H1 (cell line): ENCODE measurements at regions not wholly inside any gene's neighbourhood (a gene's known extent, or its start where the extent isn't known, plus 50 kb on each side); places are given as distances from the start of the nearest gene placed in this dataset.

Experiments
- CTCF ChIA-PET: fragments of 300-600 bp; sonication (Branson Sonifier 250); formaldehyde crosslinking; loops from one replicate; lab custom pipeline; 2021; ENCODE audit not compliant: partially characterized antibody; lab: Charles Lee
- POLR2A ChIA-PET: fragments of 300-600 bp; sonication (Branson Sonifier 250); formaldehyde crosslinking; loops from one replicate; lab custom pipeline; 2021; ENCODE audit warnings: inconsistent platforms; ENCODE audit not compliant: partially characterized antibody; lab: Charles Lee
- DNase-seq, 2 experiments: peaks; one replicate each; pipeline versions ENCODE4 v3.0.0 to v3.0.0-alpha.2; 2010 to 2022; ENCODE audit warnings: low spot score in 2 of 2, low read depth in 1 of 2, mixed read lengths in 1 of 2
- FAIRE-seq: peaks from 2 replicates; lab custom pipeline; 2011; peaks lifted over from hg19 to GRCh38; lab: Jason Lieb, UNC
- H2AFZ ChIP-seq: 2 replicates; pipeline ENCODE4 v1.8.1; 2012; ENCODE audit warnings: low read length, inconsistent platforms
- H2AK5ac ChIP-seq: 2 replicates; pipeline ENCODE4 v1.6.1; 2013; ENCODE audit warnings: low read depth, low read length
- H2BK120ac ChIP-seq: replicated peaks from 2 replicates; pipeline ENCODE3; 2013; ENCODE audit warnings: low read depth, low read length, inconsistent platforms
- H2BK12ac ChIP-seq: 2 replicates; pipeline ENCODE4 v1.6.1; 2013; ENCODE audit warnings: low read depth, low read length
- H2BK15ac ChIP-seq: 2 replicates; pipeline ENCODE4 v1.6.1; 2013; ENCODE audit warnings: low read length
- H2BK20ac ChIP-seq: 2 replicates; pipeline ENCODE4 v1.6.1; 2013; ENCODE audit warnings: low read length
- H2BK5ac ChIP-seq: 2 replicates; pipeline ENCODE4 v1.6.1; 2013; ENCODE audit warnings: low read depth, low read length
- H3K14ac ChIP-seq: 2 replicates; pipeline ENCODE4 v1.6.1; 2013; ENCODE audit warnings: inconsistent platforms; ENCODE audit not compliant: insufficient read length
- H3K18ac ChIP-seq: 2 replicates; pipeline ENCODE4 v1.6.1; 2013; ENCODE audit warnings: low read length; ENCODE audit errors: extremely low read depth
- H3K23ac ChIP-seq: 2 replicates; pipeline ENCODE4 v1.6.1; 2013; ENCODE audit warnings: inconsistent platforms; ENCODE audit not compliant: insufficient read length
- H3K23me2 ChIP-seq: 2 replicates; pipeline ENCODE4 v1.6.1; 2013; ENCODE audit warnings: low read depth, low read length
- H3K27ac ChIP-seq: 2 replicates; pipeline ENCODE4 v1.6.1; 2011; ENCODE audit warnings: low read depth, low read length, inconsistent platforms
- H3K27me3 ChIP-seq, 4 experiments: replicated peaks in 1 of 4; 1 replicate in 1 of 4; 2 replicates in 3 of 4; pipeline versions ENCODE4 v1.6.1 to v1.8.1; 2011 to 2013; ENCODE audit warnings: low read length in 3 of 4, mild to moderate bottlenecking in 3 of 4, inconsistent platforms in 2 of 4, mixed read lengths in 2 of 4, moderate library complexity in 1 of 4; ENCODE audit not compliant: control insufficient read depth in 3 of 4, insufficient read depth in 3 of 4; ENCODE audit errors: extremely low read depth in 1 of 4
- H3K36me3 ChIP-seq, 4 experiments: 2 replicates each; pipeline versions ENCODE4 v1.6.1 to v1.8.1; 2011 to 2013; ENCODE audit warnings: mild to moderate bottlenecking in 4 of 4, low read length in 3 of 4, moderate library complexity in 2 of 4, control low read depth in 1 of 4, inconsistent platforms in 1 of 4; ENCODE audit not compliant: insufficient read depth in 4 of 4, control insufficient read depth in 2 of 4
- H3K4ac ChIP-seq: replicated peaks from 2 replicates; pipeline ENCODE3; 2013; ENCODE audit warnings: low read length, low read depth, mixed read lengths, inconsistent platforms; ENCODE audit not compliant: insufficient read length
- H3K4me1 ChIP-seq, 4 experiments: replicated peaks in 1 of 4; 1 replicate in 1 of 4; 2 replicates in 3 of 4; pipeline versions ENCODE4 v1.6.1 to v1.8.1; 2011 to 2013; ENCODE audit warnings: low read length in 3 of 4, inconsistent platforms in 2 of 4, mixed read lengths in 1 of 4; ENCODE audit not compliant: insufficient read depth in 4 of 4, control insufficient read depth in 3 of 4
- H3K4me2 ChIP-seq, 2 experiments: 2 replicates each; pipeline versions ENCODE4 v1.6.1 to v1.8.1; 2011 to 2013; ENCODE audit warnings: low read depth in 2 of 2, low read length in 2 of 2, control low read depth in 1 of 2, inconsistent platforms in 1 of 2, mild to moderate bottlenecking in 1 of 2; ENCODE audit not compliant: insufficient read depth in 1 of 2
- H3K4me3 ChIP-seq, 4 experiments: fragments of 200-600, 300-600 bp in 1 of 4; sonication (generic), shearing (Covaris generic), sonication (Bioruptor Twin) in 1 of 4; 2 replicates each; pipeline versions ENCODE4 v1.5.1 to v1.8.1; 2011 to 2016; ENCODE audit warnings: low read length in 4 of 4, low read depth in 3 of 4, control low read depth in 2 of 4, inconsistent platforms in 2 of 4, mild to moderate bottlenecking in 2 of 4, mixed read lengths in 1 of 4, moderate library complexity in 1 of 4; ENCODE audit not compliant: insufficient read depth in 2 of 4; ENCODE audit errors: extremely low read depth in 1 of 4
- H3K56ac ChIP-seq: replicated peaks from 2 replicates; pipeline ENCODE3; 2013; ENCODE audit warnings: low read depth, mild to moderate bottlenecking, mixed read lengths, low read length, inconsistent platforms; ENCODE audit not compliant: insufficient read length
- H3K79me1 ChIP-seq: 2 replicates; pipeline ENCODE4 v1.6.1; 2013; ENCODE audit warnings: low read depth, low read length, control low read depth
- H3K79me2 ChIP-seq, 2 experiments: 2 replicates each; pipeline versions ENCODE4 v1.6.1 to v1.8.1; 2012 to 2013; ENCODE audit warnings: low read length in 2 of 2, mild to moderate bottlenecking in 2 of 2, inconsistent platforms in 1 of 2; ENCODE audit not compliant: insufficient read depth in 2 of 2, control insufficient read depth in 1 of 2
- H3K9ac ChIP-seq, 4 experiments: replicated peaks in 1 of 4; 1 replicate in 1 of 4; 2 replicates in 3 of 4; pipeline versions ENCODE4 v1.6.1 to v1.8.1; 2011 to 2013; ENCODE audit warnings: low read depth in 3 of 4, low read length in 3 of 4, control low read depth in 2 of 4, mild to moderate bottlenecking in 2 of 4, moderate library complexity in 2 of 4, inconsistent platforms in 1 of 4; ENCODE audit errors: extremely low read depth in 1 of 4
- H3K9me3 ChIP-seq, 2 experiments: 2 replicates each; pipeline versions ENCODE4 v1.6.1 to v1.8.1; 2012 to 2013; ENCODE audit warnings: mild to moderate bottlenecking in 2 of 2, moderate library complexity in 2 of 2, control low read depth in 1 of 2, inconsistent platforms in 1 of 2, low read depth in 1 of 2, low read length in 1 of 2, mixed read lengths in 1 of 2; ENCODE audit not compliant: insufficient read depth in 2 of 2
- H4K20me1 ChIP-seq, 2 experiments: replicated peaks in 1 of 2; 2 replicates each; pipeline versions ENCODE3 to v1.8.1; 2011 to 2013; ENCODE audit warnings: inconsistent platforms in 2 of 2, low read length in 2 of 2, mild to moderate bottlenecking in 1 of 2; ENCODE audit not compliant: insufficient read depth in 2 of 2, control insufficient read depth in 1 of 2
- H4K5ac ChIP-seq: 2 replicates; pipeline ENCODE4 v1.6.1; 2013; ENCODE audit warnings: low read length, low read depth, mixed read lengths, inconsistent platforms; ENCODE audit not compliant: insufficient read length
- H4K8ac ChIP-seq: 2 replicates; pipeline ENCODE4 v1.8.0; 2013; ENCODE audit warnings: mild to moderate bottlenecking, moderate library complexity, low read length, inconsistent platforms; ENCODE audit not compliant: insufficient read depth; ENCODE audit errors: extremely low read depth
- H4K91ac ChIP-seq: replicated peaks from 2 replicates; pipeline ENCODE3; 2013; ENCODE audit warnings: low read length, mixed read lengths, inconsistent platforms; ENCODE audit not compliant: insufficient read length
- ASH2L ChIP-seq: fragments of 200-600, 300-600 bp; sonication (generic); IDR thresholded peaks from one replicate; pipeline ENCODE4 v1.7.1; 2017; ENCODE audit warnings: low read length
- CHD1 ChIP-seq: IDR thresholded peaks from 2 replicates; pipeline ENCODE4 v1.6.1; 2012; ENCODE audit warnings: low read depth, low read length, improper control_type of control experiment
- EP300 ChIP-seq, 2 experiments: IDR thresholded peaks; 1 replicate in 1 of 2; 2 replicates in 1 of 2; pipeline ENCODE4 v1.6.1; 2011 to 2012; ENCODE audit warnings: low read depth in 2 of 2, low read length in 2 of 2, mild to moderate bottlenecking in 2 of 2, borderline replicate concordance in 1 of 2, inconsistent platforms in 1 of 2, moderate library complexity in 1 of 2
- FOSL1 ChIP-seq: IDR thresholded peaks from 2 replicates; pipeline ENCODE4 v1.6.1; 2011; ENCODE audit warnings: mild to moderate bottlenecking, low read depth, low read length, moderate library complexity; ENCODE audit not compliant: insufficient read depth
- KDM4A ChIP-seq: IDR thresholded peaks from one replicate; pipeline ENCODE4 v1.7.1; 2012; ENCODE audit warnings: low read depth, mild to moderate bottlenecking, moderate library complexity, low read length, inconsistent platforms; ENCODE audit not compliant: severe bottlenecking
- POU5F1 ChIP-seq: IDR thresholded peaks from 2 replicates; pipeline ENCODE4 v1.6.1; 2011; ENCODE audit warnings: low read depth, mild to moderate bottlenecking, low read length, moderate library complexity
- SIRT6 ChIP-seq: IDR thresholded peaks from one replicate; pipeline ENCODE4 v1.7.1; 2012; ENCODE audit warnings: low read length, inconsistent platforms
- SP4 ChIP-seq: IDR thresholded peaks from 2 replicates; pipeline ENCODE4 v1.6.1; 2012; ENCODE audit warnings: low read length, inconsistent platforms
- SUZ12 ChIP-seq: fragments of 200-600 bp; sonication (generic); IDR thresholded peaks from 2 replicates; pipeline ENCODE4 v1.6.1; 2012; ENCODE audit warnings: mild to moderate bottlenecking, inconsistent platforms, low read length, moderate library complexity, mixed read lengths
- TBP ChIP-seq: IDR thresholded peaks from 2 replicates; pipeline ENCODE4 v1.6.1; 2011; ENCODE audit warnings: low read depth, low read length, improper control_type of control experiment
- USF2 ChIP-seq: IDR thresholded peaks from 2 replicates; pipeline ENCODE4 v1.6.1; 2011; ENCODE audit warnings: low read length, improper control_type of control experiment
- YY1 ChIP-seq: IDR thresholded peaks from 2 replicates; pipeline ENCODE4 v1.6.1; 2011; ENCODE audit warnings: low read depth, mild to moderate bottlenecking, low read length
- ZNF274 ChIP-seq: IDR thresholded peaks from 2 replicates; pipeline ENCODE4 v1.7.0; 2012; ENCODE audit warnings: low read length, borderline replicate concordance; ENCODE audit errors: extremely low read depth
- WGBS, 2 experiments: shearing (Covaris generic) in 1 of 2; methylation state at CpG; one replicate each; pipeline versions ENCODE4 v1.1.6 to v1.1.7; 2013 to 2015; ENCODE audit warnings: low lambda C conversion rate in 2 of 2, mixed read lengths in 2 of 2, inconsistent platforms in 1 of 2, low coverage in 1 of 2, missing lambda C conversion rate in 1 of 2; ENCODE audit not compliant: insufficient replicate concordance in 2 of 2, insufficient coverage in 1 of 2, insufficient read length in 1 of 2; ENCODE audit errors: extremely low coverage in 1 of 2, missing lambda C conversion rate in 1 of 2; 5-methylcytosine and 5-hydroxymethylcytosine counted together
- TF ChIP-seq, protein P1 (sequence below): IDR thresholded peaks from 2 replicates; pipeline ENCODE4 v1.6.1; 2012; ENCODE audit warnings: inconsistent platforms

DNA sequence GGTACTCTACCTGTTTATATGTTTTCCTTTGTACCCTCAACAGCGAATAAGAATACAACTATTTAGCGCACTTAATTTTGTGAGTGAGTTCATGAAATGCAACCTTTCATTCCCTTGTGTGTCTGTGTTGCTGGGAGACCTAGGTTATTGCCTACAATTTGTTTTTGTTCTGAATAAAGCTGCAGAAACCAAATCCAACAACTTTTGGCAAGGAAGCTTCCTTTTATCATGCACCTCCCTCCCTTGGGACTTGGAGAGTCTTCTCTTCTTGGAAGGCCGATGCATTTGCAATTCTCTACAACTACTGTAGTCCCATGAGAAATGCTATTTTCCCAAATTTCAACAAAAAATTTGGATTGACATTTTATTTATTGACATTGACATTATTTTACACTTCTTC lies 1002.4 kb upstream of the CADM2 start:
- no peak overlapping the region for H3K4ac ChIP-seq
- H4K5ac ChIP-seq, result no peak overlapping the region
- no peak overlapping the region for H4K8ac ChIP-seq
- H3K9me3 ChIP-seq, result no peaks in the 10 kb centered on the region
- 0 out of 2 replicates have a peak overlapping the region, but pooled peaks have one; percentile 79 for H2AFZ ChIP-seq
- ChIA-PET POLR2A (no interaction called here), CTCF (no interaction called here)
- no peak overlapping the region for H3K4me2 ChIP-seq
- no peak overlapping the region for H2BK15ac ChIP-seq
- no peaks in the 10 kb centered on the region for H3K79me1 ChIP-seq
- H3K27ac ChIP-seq, result no peak overlapping the region
- no peak overlapping the region for H2AK5ac ChIP-seq
- WGBS, 2 experiments, result 92% methylated on average over 3 of the region's 3 CpGs; no CpG with 5 or more reads in 1 of the 2 experiments
- no peak overlapping the region for H3K56ac ChIP-seq
- H3K79me2 ChIP-seq, result no peaks in the 10 kb centered on the region
- H3K4me1 ChIP-seq, result no peaks in the 10 kb centered on the region; a peak in 1 of 7 replicates
- no peak overlapping the region for H3K14ac ChIP-seq
- no peak overlapping the region for H3K18ac ChIP-seq
- no peak overlapping the region for H2BK20ac ChIP-seq
- no peak overlapping the region for H4K91ac ChIP-seq
- no peaks in the 10 kb centered on the region for H3K36me3 ChIP-seq
- H3K27me3 ChIP-seq, result no peaks in the 10 kb centered on the region
- H2BK5ac ChIP-seq, result no peak overlapping the region
- no peak overlapping the region for H2BK120ac ChIP-seq
- H3K23me2 ChIP-seq, result no peaks in the 10 kb centered on the region
- DNase-seq (no peak), FAIRE-seq (no peak)
- H2BK12ac ChIP-seq, result no peak overlapping the region
- H3K23ac ChIP-seq, result no peak overlapping the region
- no peak overlapping the region for H3K4me3 ChIP-seq
- no peaks in the 10 kb centered on the region for H4K20me1 ChIP-seq
- H3K9ac ChIP-seq, result no peak overlapping the region
- TF ChIP-seq POU5F1 (no peak), KDM4A (no peak), SIRT6 (no peak), YY1 (no peak), USF2 (no peak), EP300 (IDR thresholded peaks at IDR 0.05; ENCODE audit: borderline replicate concordance in 1 of 2, low read depth in 2 of 2, low read length in 2 of 2) (no peak), CHD1 (no peak), ASH2L (no peak), SUZ12 (no peak), ZNF274 (no peak), TBP (no peak), SP4 (no peak), FOSL1 (no peak)
- TF ChIP-seq, protein P1, sequence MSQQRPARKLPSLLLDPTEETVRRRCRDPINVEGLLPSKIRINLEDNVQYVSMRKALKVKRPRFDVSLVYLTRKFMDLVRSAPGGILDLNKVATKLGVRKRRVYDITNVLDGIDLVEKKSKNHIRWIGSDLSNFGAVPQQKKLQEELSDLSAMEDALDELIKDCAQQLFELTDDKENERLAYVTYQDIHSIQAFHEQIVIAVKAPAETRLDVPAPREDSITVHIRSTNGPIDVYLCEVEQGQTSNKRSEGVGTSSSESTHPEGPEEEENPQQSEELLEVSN, result no peak
